ENCODE measurements at regions not wholly inside any gene's neighbourhood (a gene's known extent, or its start where the extent isn't known, plus 50 kb on each side); places are given as distances from the start of the nearest gene placed in this dataset.

- Mint-ChIP-seq H3K9me3 (no peaks in the 10 kb centered on the region), H3K4me3 (no peak overlapping the region), H3K27ac (no peak overlapping the region), H3K36me3 (ENCODE audit: low read depth) (no peaks in the 10 kb centered on the region), H3K4me1 (peaks cover 3% of the 10 kb centered on the region), H3K27me3 (ENCODE audit: low read depth, poor library complexity) (peaks cover 5% of the 10 kb centered on the region)
- TF ChIP-seq, protein P1, sequence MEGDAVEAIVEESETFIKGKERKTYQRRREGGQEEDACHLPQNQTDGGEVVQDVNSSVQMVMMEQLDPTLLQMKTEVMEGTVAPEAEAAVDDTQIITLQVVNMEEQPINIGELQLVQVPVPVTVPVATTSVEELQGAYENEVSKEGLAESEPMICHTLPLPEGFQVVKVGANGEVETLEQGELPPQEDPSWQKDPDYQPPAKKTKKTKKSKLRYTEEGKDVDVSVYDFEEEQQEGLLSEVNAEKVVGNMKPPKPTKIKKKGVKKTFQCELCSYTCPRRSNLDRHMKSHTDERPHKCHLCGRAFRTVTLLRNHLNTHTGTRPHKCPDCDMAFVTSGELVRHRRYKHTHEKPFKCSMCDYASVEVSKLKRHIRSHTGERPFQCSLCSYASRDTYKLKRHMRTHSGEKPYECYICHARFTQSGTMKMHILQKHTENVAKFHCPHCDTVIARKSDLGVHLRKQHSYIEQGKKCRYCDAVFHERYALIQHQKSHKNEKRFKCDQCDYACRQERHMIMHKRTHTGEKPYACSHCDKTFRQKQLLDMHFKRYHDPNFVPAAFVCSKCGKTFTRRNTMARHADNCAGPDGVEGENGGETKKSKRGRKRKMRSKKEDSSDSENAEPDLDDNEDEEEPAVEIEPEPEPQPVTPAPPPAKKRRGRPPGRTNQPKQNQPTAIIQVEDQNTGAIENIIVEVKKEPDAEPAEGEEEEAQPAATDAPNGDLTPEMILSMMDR (IDR thresholded peaks at IDR 0.05): no peak
- no peak for DNase-seq
Observed at GRCh38 chr6:12385316-12385715, 95.2 kb downstream of the EDN1 start.

- Mint-ChIP-seq H3K27me3 (ENCODE audit: low read depth, poor library complexity) (peaks cover 8% of the 10 kb centered on the region), H3K9me3 (no peaks in the 10 kb centered on the region)
Observed at GRCh38 chr6:12386816-12387215, 96.7 kb downstream of the EDN1 start.

GRCh38 chr6:12391472-12391871 is 101.3 kb downstream of the EDN1 start:
- TF ChIP-seq, protein P1 (IDR thresholded peaks at IDR 0.05): no peak
- peaks cover 18% of the 10 kb centered on the region for H3K4me1 Mint-ChIP-seq
- H3K4me3 Mint-ChIP-seq: no peak overlapping the region
- peaks cover 8% of the 10 kb centered on the region for H3K27me3 Mint-ChIP-seq (ENCODE audit: low read depth, poor library complexity)
- no peak overlapping the region for H3K27ac Mint-ChIP-seq
- no peak for DNase-seq
- no peaks in the 10 kb centered on the region for H3K9me3 Mint-ChIP-seq
- H3K36me3 Mint-ChIP-seq (ENCODE audit: low read depth): no peaks in the 10 kb centered on the region

More at GRCh38 chr6:12386816-12387215, 96.7 kb downstream of the EDN1 start:
- DNase-seq: no peak
- no peak overlapping the region for H3K27ac Mint-ChIP-seq
- TF ChIP-seq, protein P1 (IDR thresholded peaks at IDR 0.05): no peak
- peaks cover 3% of the 10 kb centered on the region for H3K4me1 Mint-ChIP-seq
- no peaks in the 10 kb centered on the region for H3K36me3 Mint-ChIP-seq (ENCODE audit: low read depth)
- H3K4me3 Mint-ChIP-seq: no peak overlapping the region

DNA sequence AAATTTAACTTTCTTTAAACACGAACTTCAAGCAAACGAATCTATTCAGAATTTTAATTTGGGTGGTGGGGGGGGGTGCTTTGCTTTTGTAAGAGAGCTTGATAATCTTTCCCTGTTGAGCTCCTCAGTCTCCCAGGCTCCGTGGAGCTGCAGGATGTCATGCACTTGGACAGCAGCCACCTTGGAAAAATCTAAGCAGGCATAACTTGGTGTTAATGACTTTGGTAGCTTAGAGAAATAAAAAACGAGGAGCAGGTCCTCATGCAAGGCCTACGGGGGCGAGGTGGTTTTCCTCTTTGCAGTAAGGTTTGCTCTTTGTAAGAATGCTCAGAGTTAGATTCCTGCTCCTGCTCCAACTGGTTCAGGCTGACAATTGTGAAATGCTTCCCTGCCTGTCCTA is 102.3 kb downstream of the EDN1 start:
- no peak overlapping the region for H3K4me3 Mint-ChIP-seq
- peaks cover 15% of the 10 kb centered on the region for H3K4me1 Mint-ChIP-seq
- H3K27me3 Mint-ChIP-seq (ENCODE audit: low read depth, poor library complexity): peaks cover 8% of the 10 kb centered on the region
- DNase-seq: no peak
- no peaks in the 10 kb centered on the region for H3K9me3 Mint-ChIP-seq
- H3K27ac Mint-ChIP-seq: no peak overlapping the region
- TF ChIP-seq, protein P1 (IDR thresholded peaks at IDR 0.05): no peak
- H3K36me3 Mint-ChIP-seq (ENCODE audit: low read depth): no peaks in the 10 kb centered on the region

GRCh38 chr6:12393100-12393499 is 102.9 kb downstream of the EDN1 start:
- no peak overlapping the region for H3K4me3 Mint-ChIP-seq
- TF ChIP-seq, protein P1 (IDR thresholded peaks at IDR 0.05): no peak
- H3K36me3 Mint-ChIP-seq (ENCODE audit: low read depth): no peaks in the 10 kb centered on the region
- peaks cover 8% of the 10 kb centered on the region for H3K27me3 Mint-ChIP-seq (ENCODE audit: low read depth, poor library complexity)
- no peak overlapping the region for H3K27ac Mint-ChIP-seq
- no peaks in the 10 kb centered on the region for H3K9me3 Mint-ChIP-seq
- no peak for DNase-seq
- peaks cover 15% of the 10 kb centered on the region for H3K4me1 Mint-ChIP-seq

DNA sequence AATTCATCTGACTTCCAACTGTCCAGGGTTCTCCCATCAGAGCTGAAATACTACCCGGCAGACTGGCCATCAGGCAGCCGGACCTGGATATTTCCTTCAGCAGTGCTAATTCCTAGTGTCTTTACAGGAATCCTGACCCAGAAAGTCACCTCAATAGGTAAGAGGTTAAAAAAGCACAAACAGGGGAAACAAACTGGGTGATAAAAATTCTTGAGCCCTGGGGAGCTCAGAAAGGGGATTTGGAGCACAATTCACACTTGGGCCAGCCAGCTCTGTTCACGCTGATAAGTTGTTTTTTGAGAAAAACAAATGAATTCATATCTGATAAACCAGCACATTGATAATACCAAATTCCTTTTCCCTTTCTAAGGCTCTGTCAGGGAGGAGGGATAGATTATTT is 104.0 kb downstream of the EDN1 start:
- Mint-ChIP-seq H3K27ac (no peak overlapping the region), H3K4me3 (no peak overlapping the region), H3K36me3 (ENCODE audit: low read depth) (no peaks in the 10 kb centered on the region), H3K4me1 (peaks cover 15% of the 10 kb centered on the region), H3K27me3 (ENCODE audit: low read depth, poor library complexity) (peaks cover 11% of the 10 kb centered on the region), H3K9me3 (peaks cover 3% of the 10 kb centered on the region)
- no peak for DNase-seq
- TF ChIP-seq, protein P1 (IDR thresholded peaks at IDR 0.05): no peak

All from nephron progenitor cell (in vitro differentiated cells).